ENCODE measurements at regions not wholly inside any gene's neighbourhood (a gene's known extent, or its start where the extent isn't known, plus 50 kb on each side); places are given as distances from the start of the nearest gene placed in this dataset.

GRCh38 chr18:54532962-54533361 is 58.1 kb upstream of the DYNAP start:
- no peak for DNase-seq

Measured in suppressor macrophage treated with lipopolysaccharide for 1 hour (primary cell).